Body of pancreas (tissue), 4 donors: ENCODE measurements at regions not wholly inside any gene's neighbourhood (a gene's known extent, or its start where the extent isn't known, plus 50 kb on each side); places are given as distances from the start of the nearest gene placed in this dataset.

ENCODE experiments used
- ATAC-seq: fragments of 150-250 bp; one replicate; pipeline ENCODE4 v1.9.1; 2016
- DNase-seq, 4 donors: peaks; one replicate each; pipeline ENCODE4 v3.0.0-alpha.2; 2019
- H3K27ac ChIP-seq, 4 donors: fragments of 200-600 bp; sonication (generic); 1 replicate in 3 of 4; 2 replicates in 1 of 4; pipeline versions ENCODE4 v1.5.1 to v1.6.1; 2016 to 2019; ENCODE audit warnings: mild to moderate bottlenecking in 1 of 4, mixed read lengths in 1 of 4, moderate library complexity in 1 of 4
- H3K27me3 ChIP-seq, 2 donors: fragments of 200-600 bp; sonication (generic); one replicate each; pipeline ENCODE4 v1.6.0; 2016; ENCODE audit warnings: mild to moderate bottlenecking in 1 of 2
- H3K36me3 ChIP-seq, 2 donors: fragments of 200-600 bp; sonication (generic); replicated peaks in 1 of 2; 2 replicates each; pipeline ENCODE4 v1.5.1; 2016; ENCODE audit warnings: low read depth in 2 of 2; ENCODE audit not compliant: insufficient read depth in 1 of 2
- H3K4me1 ChIP-seq: fragments of 200-600 bp; sonication (generic); one replicate; pipeline ENCODE4 v1.6.0; 2016
- H3K4me3 ChIP-seq, 2 donors: fragments of 200-600 bp; sonication (generic); 1 replicate in 1 of 2; 2 replicates in 1 of 2; pipeline ENCODE4 v1.5.1; 2016 to 2019
- H3K9me3 ChIP-seq, 3 donors: fragments of 200-600 bp; sonication (generic); 1 replicate in 2 of 3; 2 replicates in 1 of 3; pipeline ENCODE4 v1.5.1; 2016
- POLR2A ChIP-seq, 3 donors: fragments of 450-650 bp; IDR thresholded peaks; one replicate each; pipeline ENCODE4 v1.6.1; 2016; ENCODE audit warnings: antibody characterized with exemption in 3 of 3, mild to moderate bottlenecking in 2 of 3
- WGBS, 2 donors: methylation state at CpG; one replicate each; pipeline ENCODE4 v1.1.5; 2017; 5-methylcytosine and 5-hydroxymethylcytosine counted together
- intact Hi-C: fragments of 100-400 bp; cut with DNase I; formaldehyde crosslinking; loops from one replicate; pipeline ENCODE4 v1.15.1; 2023
- TF ChIP-seq, protein P1 (sequence below), 7 experiments: fragments of 450-650 bp in 4 of 7; fragments of 200-600 bp in 3 of 7; sonication (generic) in 3 of 7; IDR thresholded peaks; one replicate each; pipeline ENCODE4 v1.5.1; 2016 to 2019; ENCODE audit warnings: antibody characterized with exemption in 7 of 7

DNA sequence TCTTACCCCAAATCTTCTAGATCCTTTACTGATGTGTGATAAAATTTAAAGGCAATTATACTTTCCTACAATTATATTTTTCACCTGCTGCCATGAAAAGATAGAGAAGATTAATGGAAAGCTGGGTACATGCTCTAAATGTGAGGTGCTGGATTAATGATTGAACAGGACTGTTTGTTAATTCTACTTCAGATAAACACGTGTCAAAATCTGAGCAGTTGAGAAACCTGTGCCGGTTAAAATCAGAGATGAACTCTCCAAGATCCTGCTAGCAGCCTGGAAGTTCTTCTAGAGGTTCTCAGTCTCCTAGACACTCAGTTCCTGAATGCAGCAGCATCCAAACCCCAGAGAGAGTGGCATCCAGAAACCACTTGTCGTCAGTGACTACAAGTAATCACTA is 69.2 kb downstream of the INHBA start:
- H3K9me3 ChIP-seq = no peaks in the 10 kb centered on the region
- H3K4me3 ChIP-seq = no peak overlapping the region
- 30 to 31% methylated on average over 3 of the region's 3 CpGs for WGBS, 2 donors
- no peaks in the 10 kb centered on the region for H3K36me3 ChIP-seq
- no peak overlapping the region for H3K27ac ChIP-seq
- TF ChIP-seq, protein P1, sequence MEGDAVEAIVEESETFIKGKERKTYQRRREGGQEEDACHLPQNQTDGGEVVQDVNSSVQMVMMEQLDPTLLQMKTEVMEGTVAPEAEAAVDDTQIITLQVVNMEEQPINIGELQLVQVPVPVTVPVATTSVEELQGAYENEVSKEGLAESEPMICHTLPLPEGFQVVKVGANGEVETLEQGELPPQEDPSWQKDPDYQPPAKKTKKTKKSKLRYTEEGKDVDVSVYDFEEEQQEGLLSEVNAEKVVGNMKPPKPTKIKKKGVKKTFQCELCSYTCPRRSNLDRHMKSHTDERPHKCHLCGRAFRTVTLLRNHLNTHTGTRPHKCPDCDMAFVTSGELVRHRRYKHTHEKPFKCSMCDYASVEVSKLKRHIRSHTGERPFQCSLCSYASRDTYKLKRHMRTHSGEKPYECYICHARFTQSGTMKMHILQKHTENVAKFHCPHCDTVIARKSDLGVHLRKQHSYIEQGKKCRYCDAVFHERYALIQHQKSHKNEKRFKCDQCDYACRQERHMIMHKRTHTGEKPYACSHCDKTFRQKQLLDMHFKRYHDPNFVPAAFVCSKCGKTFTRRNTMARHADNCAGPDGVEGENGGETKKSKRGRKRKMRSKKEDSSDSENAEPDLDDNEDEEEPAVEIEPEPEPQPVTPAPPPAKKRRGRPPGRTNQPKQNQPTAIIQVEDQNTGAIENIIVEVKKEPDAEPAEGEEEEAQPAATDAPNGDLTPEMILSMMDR (IDR thresholded peaks at IDR 0.05) = no peak
- TF ChIP-seq POLR2A (IDR thresholded peaks at IDR 0.05) = no peak
- ATAC-seq (no peak), DNase-seq (no peak)
- intact Hi-C loops = no loop called here
- no peaks in the 10 kb centered on the region for H3K4me1 ChIP-seq
- H3K27me3 ChIP-seq = no peaks in the 10 kb centered on the region

DNA sequence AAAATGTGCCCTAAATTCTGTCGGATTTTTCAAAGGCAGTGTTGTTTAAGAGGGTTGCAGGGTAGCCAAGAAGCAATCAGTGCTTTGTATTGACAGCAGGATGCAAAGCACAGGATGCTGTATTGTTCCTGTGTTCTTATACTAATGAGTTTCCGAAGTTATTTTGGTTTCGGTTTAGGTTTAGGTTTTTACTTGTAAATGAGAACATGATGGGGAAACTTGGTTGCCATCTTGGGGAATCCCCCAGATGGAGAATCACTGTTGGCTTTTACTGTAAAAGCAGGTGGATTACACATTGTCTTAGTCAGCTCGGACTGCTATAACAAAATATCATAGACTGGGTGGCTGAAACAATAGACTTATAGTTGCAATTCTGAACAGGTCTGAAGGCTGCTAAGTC is 72.1 kb downstream of the INHBA start:
- 54 to 70% methylated on average over 4 of the region's 4 CpGs for WGBS, 2 donors

DNA sequence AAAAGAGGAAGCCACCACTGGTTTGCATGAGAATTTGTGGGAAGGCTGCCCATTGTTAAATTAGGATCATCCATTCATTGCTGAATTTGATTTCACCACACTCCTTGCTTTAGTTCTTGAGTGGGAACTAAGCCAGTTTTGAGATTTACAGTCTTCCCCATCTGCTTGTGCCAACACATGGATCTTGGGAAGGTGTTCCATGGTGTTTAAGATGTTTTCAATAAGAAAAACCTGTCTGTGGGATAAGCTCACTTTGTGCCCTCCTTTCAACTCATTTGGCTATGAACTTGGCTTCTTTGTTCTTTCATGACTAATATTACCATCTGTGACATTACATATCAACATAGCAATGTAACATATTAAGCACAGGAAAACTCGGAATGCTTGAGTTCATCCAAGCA is 73.2 kb downstream of the INHBA start:
- H3K4me3 ChIP-seq = no peak overlapping the region
- no peaks in the 10 kb centered on the region for H3K4me1 ChIP-seq
- intact Hi-C loops = no loop called here
- no peak for TF ChIP-seq POLR2A (IDR thresholded peaks at IDR 0.05)
- TF ChIP-seq, protein P1 (IDR thresholded peaks at IDR 0.05) = no peak
- WGBS, 2 donors = 38 to 41% methylated on average over 1 of the region's 1 CpG
- no peaks in the 10 kb centered on the region for H3K27me3 ChIP-seq
- no peak for DNase-seq
- no peak for ATAC-seq
- H3K27ac ChIP-seq = no peak overlapping the region
- H3K36me3 ChIP-seq = no peaks in the 10 kb centered on the region
- H3K9me3 ChIP-seq = no peaks in the 10 kb centered on the region

More for the DNA sequence above, 72.1 kb downstream of the INHBA start:
- no peak for TF ChIP-seq POLR2A (IDR thresholded peaks at IDR 0.05)
- TF ChIP-seq, protein P1 (IDR thresholded peaks at IDR 0.05) = no peak
- no peaks in the 10 kb centered on the region for H3K36me3 ChIP-seq
- DNase-seq (no peak), ATAC-seq (no peak)
- no peaks in the 10 kb centered on the region for H3K9me3 ChIP-seq
- H3K27me3 ChIP-seq = no peaks in the 10 kb centered on the region
- H3K4me3 ChIP-seq = no peak overlapping the region
- H3K27ac ChIP-seq = no peak overlapping the region
- intact Hi-C loops = no loop called here
- no peaks in the 10 kb centered on the region for H3K4me1 ChIP-seq

DNA sequence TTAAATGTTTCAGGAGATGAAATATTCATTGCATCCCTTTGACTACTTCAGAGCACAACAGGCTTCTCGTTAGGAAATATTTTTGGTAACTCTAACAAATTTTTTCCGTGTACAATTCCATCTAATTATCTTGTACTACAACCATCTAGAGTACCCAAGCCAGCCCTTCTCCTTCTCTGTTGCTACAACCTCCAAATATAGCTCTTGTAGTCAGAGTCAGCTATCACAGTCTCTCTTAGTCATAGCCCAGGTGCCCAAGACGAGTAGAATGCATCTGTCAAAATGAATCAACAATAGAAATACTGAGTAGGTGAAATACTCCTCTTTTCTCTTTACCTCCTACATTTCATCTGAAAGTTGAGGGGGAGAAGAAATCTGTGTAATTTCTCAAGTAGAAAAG is 74.0 kb downstream of the INHBA start:
- intact Hi-C loops = no loop called here
- TF ChIP-seq POLR2A (IDR thresholded peaks at IDR 0.05) = no peak
- TF ChIP-seq, protein P1 (IDR thresholded peaks at IDR 0.05) = no peak
- DNase-seq = no peak
- 25 to 33% methylated on average over 3 of the region's 3 CpGs for WGBS, 2 donors
- Histone ChIP-seq H3K4me3 (no peak overlapping the region), H3K27me3 (no peaks in the 10 kb centered on the region), H3K27ac (no peak overlapping the region), H3K36me3 (no peaks in the 10 kb centered on the region), H3K9me3 (no peaks in the 10 kb centered on the region), H3K4me1 (no peaks in the 10 kb centered on the region)
- no peak for ATAC-seq

DNA sequence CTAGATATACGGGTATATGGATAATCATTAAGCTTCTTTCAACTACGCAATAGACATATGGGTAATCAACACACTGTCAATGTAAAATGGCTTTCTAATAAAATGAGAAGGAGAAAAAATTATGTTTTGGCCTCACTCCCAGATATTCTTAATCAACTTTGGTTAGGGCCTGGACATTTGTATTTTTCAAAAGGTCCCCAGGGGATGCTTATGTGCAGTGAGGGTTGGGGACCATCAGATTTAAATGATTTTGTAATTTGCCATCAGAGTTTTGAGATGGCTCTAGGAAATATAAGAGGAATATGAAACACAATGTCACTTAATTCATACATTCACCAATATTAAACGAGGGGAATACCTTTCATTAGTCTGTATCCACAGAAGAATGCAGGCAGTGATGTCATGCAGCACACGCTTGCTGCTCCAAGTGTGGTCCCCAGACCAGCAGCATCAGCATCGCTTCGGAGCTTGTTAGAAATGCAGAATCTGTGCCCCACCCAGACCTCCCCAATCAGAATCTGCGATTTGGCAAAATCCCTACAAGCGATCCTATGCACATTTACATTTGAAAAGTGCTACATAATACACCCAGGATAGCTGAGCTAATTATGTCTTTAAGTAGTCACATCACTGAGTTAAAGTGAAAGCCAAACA is 75.1 kb downstream of the INHBA start:
- intact Hi-C loops = no loop called here
- no peak overlapping the region for H3K4me3 ChIP-seq
- no peaks in the 10 kb centered on the region for H3K36me3 ChIP-seq
- no peak overlapping the region for H3K27ac ChIP-seq
- no peak for TF ChIP-seq POLR2A (IDR thresholded peaks at IDR 0.05)
- TF ChIP-seq, protein P1 (IDR thresholded peaks at IDR 0.05) = no peak
- H3K9me3 ChIP-seq = no peaks in the 10 kb centered on the region
- DNase-seq (no peak), ATAC-seq (no peak)
- no peaks in the 10 kb centered on the region for H3K4me1 ChIP-seq
- 34 to 37% methylated on average over 8 of the region's 8 CpGs for WGBS, 2 donors
- no peaks in the 10 kb centered on the region for H3K27me3 ChIP-seq
